ENCODE measurements at regions not wholly inside any gene's neighbourhood (a gene's known extent, or its start where the extent isn't known, plus 50 kb on each side); places are given as distances from the start of the nearest gene placed in this dataset.

DNA sequence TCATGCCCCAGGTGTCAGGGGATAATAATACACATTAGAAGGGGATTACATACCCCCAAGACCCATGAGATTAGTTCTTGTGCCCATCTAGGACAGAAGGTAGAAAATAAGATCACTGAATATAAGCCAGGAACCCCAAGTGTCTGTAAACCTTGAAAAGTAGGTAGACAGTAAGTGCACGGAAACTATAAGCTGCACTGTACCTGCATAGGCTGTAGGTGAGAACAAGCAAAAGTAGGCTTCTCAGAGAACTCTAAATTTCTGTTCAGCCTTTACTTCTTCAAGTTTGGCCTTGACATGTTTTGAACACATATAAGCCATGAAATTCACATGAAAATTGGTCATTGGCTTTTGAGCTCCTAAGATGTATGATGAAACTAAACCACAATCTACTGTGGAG, 113.0 kb upstream of the FSIP2 start (continued):
- TF ChIP-seq, protein P1, sequence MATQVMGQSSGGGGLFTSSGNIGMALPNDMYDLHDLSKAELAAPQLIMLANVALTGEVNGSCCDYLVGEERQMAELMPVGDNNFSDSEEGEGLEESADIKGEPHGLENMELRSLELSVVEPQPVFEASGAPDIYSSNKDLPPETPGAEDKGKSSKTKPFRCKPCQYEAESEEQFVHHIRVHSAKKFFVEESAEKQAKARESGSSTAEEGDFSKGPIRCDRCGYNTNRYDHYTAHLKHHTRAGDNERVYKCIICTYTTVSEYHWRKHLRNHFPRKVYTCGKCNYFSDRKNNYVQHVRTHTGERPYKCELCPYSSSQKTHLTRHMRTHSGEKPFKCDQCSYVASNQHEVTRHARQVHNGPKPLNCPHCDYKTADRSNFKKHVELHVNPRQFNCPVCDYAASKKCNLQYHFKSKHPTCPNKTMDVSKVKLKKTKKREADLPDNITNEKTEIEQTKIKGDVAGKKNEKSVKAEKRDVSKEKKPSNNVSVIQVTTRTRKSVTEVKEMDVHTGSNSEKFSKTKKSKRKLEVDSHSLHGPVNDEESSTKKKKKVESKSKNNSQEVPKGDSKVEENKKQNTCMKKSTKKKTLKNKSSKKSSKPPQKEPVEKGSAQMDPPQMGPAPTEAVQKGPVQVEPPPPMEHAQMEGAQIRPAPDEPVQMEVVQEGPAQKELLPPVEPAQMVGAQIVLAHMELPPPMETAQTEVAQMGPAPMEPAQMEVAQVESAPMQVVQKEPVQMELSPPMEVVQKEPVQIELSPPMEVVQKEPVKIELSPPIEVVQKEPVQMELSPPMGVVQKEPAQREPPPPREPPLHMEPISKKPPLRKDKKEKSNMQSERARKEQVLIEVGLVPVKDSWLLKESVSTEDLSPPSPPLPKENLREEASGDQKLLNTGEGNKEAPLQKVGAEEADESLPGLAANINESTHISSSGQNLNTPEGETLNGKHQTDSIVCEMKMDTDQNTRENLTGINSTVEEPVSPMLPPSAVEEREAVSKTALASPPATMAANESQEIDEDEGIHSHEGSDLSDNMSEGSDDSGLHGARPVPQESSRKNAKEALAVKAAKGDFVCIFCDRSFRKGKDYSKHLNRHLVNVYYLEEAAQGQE (IDR thresholded peaks at IDR 0.05; ENCODE audit: low read depth), result no peak
- TF ChIP-seq JUND (IDR thresholded peaks at IDR 0.05) (no peak), ATF3 (IDR thresholded peaks at IDR 0.05) (no peak), ELF1 (IDR thresholded peaks at IDR 0.05; ENCODE audit: borderline replicate concordance, low read depth) (no peak), TCF7L2 (IDR thresholded peaks at IDR 0.05; ENCODE audit: borderline replicate concordance, extremely low read depth, insufficient read depth, insufficient read length) (no peak)

GRCh38 chr2:185628985-185629384, 109.6 kb upstream of the FSIP2 start:
- H3K4me1 ChIP-seq (ENCODE audit: control insufficient read depth in 1 of 2, insufficient read depth in 2 of 2, low read length in 2 of 2), result no peaks in the 10 kb centered on the region
- H3K27ac ChIP-seq (ENCODE audit: low read depth, low read length), result no peak overlapping the region
- no TSS peak for BruUV-seq (replicated peaks)
- no peak for TF ChIP-seq EZH2 (IDR thresholded peaks at IDR 0.05)
- peak; percentile 41 for TF ChIP-seq RAD21 (IDR thresholded peaks at IDR 0.05; ENCODE audit: low read depth)
- peak; percentile 9 to 66 (median 57); a peak in 4 of 6 replicates for TF ChIP-seq CTCF (IDR thresholded peaks at IDR 0.05 in 2 of 3, conservative IDR thresholded peaks at IDR 0.05 in 1 of 3; ENCODE audit: borderline replicate concordance in 1 of 3, insufficient read depth in 1 of 3, low read depth in 2 of 3, low read length in 2 of 3)
- H3K27me3 ChIP-seq (ENCODE audit: insufficient read depth, low read length), result no peaks in the 10 kb centered on the region
- H3K9me3 ChIP-seq (ENCODE audit: control insufficient read depth in 1 of 2, insufficient read depth in 1 of 2, low read depth in 1 of 2, low read length in 2 of 2), result no peaks in the 10 kb centered on the region
- peak; percentile 29 for DNase-seq (ENCODE audit: low read depth, low spot score)
- no peaks in the 10 kb centered on the region for H4K20me1 ChIP-seq (ENCODE audit: insufficient read depth)
- H3K4me3 ChIP-seq (replicated peaks in 1 of 2; ENCODE audit: low read depth in 1 of 2, low read length in 2 of 2), result no peak overlapping the region
- H3K36me3 ChIP-seq (ENCODE audit: control insufficient read depth in 1 of 2, insufficient read depth in 2 of 2, low read length in 2 of 2), result no peaks in the 10 kb centered on the region
- no peak overlapping the region for H3K4me2 ChIP-seq (ENCODE audit: low read length)
- peak; percentile 72 for ATAC-seq
- no peaks in the 10 kb centered on the region for H3K79me2 ChIP-seq (ENCODE audit: insufficient read depth, low read length)
- POLR2A ChIA-PET, result no interaction called here
- RAD21 ChIA-PET (ENCODE audit: low non-redundant PET in 1 of 2, low total read pairs in 2 of 2, uncharacterized antibody in 2 of 2, unreplicated experiment in 2 of 2), result no interaction called here
- CTCF ChIA-PET, result interaction anchor here (0.6 to 1.4 kb wide), 9 partner anchors 10 to 42 kb away, joined by 3 to 8 read pairs (median 3); no protein-coding TSS in a partner anchor
- H3K9ac ChIP-seq (ENCODE audit: low read length), result no peak overlapping the region
- H3K9me2 ChIP-seq (ENCODE audit: insufficient read depth), result no peaks in the 10 kb centered on the region
- peak overlapping the region; percentile 74 for H2AFZ ChIP-seq (ENCODE audit: low read depth, low read length, poor library complexity, severe bottlenecking)
- intact Hi-C loops (cut with micrococcal nuclease), result loop anchor here (5.0 kb wide), 1 partner anchor 628 kb away; no protein-coding TSS in a partner anchor

All from HCT116 (cell line).